K562 (cell line): ENCODE measurements at regions not wholly inside any gene's neighbourhood (a gene's known extent, or its start where the extent isn't known, plus 50 kb on each side); places are given as distances from the start of the nearest gene placed in this dataset.

Experiments
- CBFA2T2 ChIP-seq: fragments of 450-650 bp; conservative IDR thresholded peaks from 2 replicates; pipeline ENCODE4 v1.6.1; 2017; ENCODE audit warnings: mild to moderate bottlenecking
- HMGN3 ChIP-seq: IDR thresholded peaks from 2 replicates; pipeline ENCODE4 v1.6.1; 2011; ENCODE audit warnings: borderline replicate concordance, low read depth, mild to moderate bottlenecking, mixed read lengths, low read length; ENCODE audit not compliant: insufficient read length; ENCODE audit errors: extremely low read depth
- HNRNPLL ChIP-seq: fragments of 200-400 bp; formaldehyde crosslinking; IDR thresholded peaks from 2 replicates; pipeline ENCODE4 v1.6.1; 2017; ENCODE audit warnings: low read length, low read depth, mild to moderate bottlenecking; ENCODE audit not compliant: poor library complexity, severe bottlenecking
- IRF2 ChIP-seq: sonication (generic); formaldehyde crosslinking; IDR thresholded peaks from 2 replicates; pipeline ENCODE4 v1.8.1; 2022; ENCODE audit warnings: mild to moderate bottlenecking, missing genetic modification reagents
- KDM5B ChIP-seq: fragments of 200-600 bp; sonication (generic); IDR thresholded peaks from 2 replicates; pipeline ENCODE4 v1.6.1; 2012; ENCODE audit warnings: low read depth, mild to moderate bottlenecking, moderate library complexity, low read length, control low read depth, inconsistent platforms; ENCODE audit not compliant: insufficient replicate concordance
- NFRKB ChIP-seq: fragments of 450-650 bp; IDR thresholded peaks from 2 replicates; pipeline ENCODE4 v1.6.1; 2016; ENCODE audit warnings: low read depth
- NR3C1 ChIP-seq: sonication (generic); formaldehyde crosslinking; IDR thresholded peaks from 2 replicates; pipeline ENCODE4 v1.8.1; 2022; ENCODE audit warnings: missing genetic modification reagents
- RAD21 ChIP-seq, 2 experiments: fragments of 250-450 bp in 1 of 2; fragments of 450-650 bp in 1 of 2; sonication (Bioruptor Pico) in 1 of 2; formaldehyde crosslinking in 1 of 2; IDR thresholded peaks in 1 of 2; conservative IDR thresholded peaks in 1 of 2; 2 replicates each; pipeline versions ENCODE4 v1.4.0 to v1.8.0; 2020 to 2022; ENCODE audit warnings: mild to moderate bottlenecking in 2 of 2, moderate library complexity in 1 of 2
- SMARCC2 ChIP-seq: fragments of 450-650 bp; IDR thresholded peaks from 2 replicates; pipeline ENCODE4 v1.6.1; 2017; ENCODE audit warnings: antibody characterized with exemption, moderate library complexity, mild to moderate bottlenecking, low read depth
- TAL1 ChIP-seq: fragments of 450-650 bp; IDR thresholded peaks from 2 replicates; pipeline ENCODE4 v1.6.1; 2016; ENCODE audit warnings: mild to moderate bottlenecking
- TEAD4 ChIP-seq, 2 experiments: sonication (generic) in 1 of 2; formaldehyde crosslinking in 1 of 2; IDR thresholded peaks; 2 replicates each; pipeline versions ENCODE4 v1.6.1 to v1.8.0; 2012 to 2022; ENCODE audit warnings: borderline replicate concordance in 1 of 2, inconsistent platforms in 1 of 2, low read length in 1 of 2, mild to moderate bottlenecking in 1 of 2, missing genetic modification reagents in 1 of 2
- TF ChIP-seq, protein P1 (sequence below), 2 experiments: fragments of 450-650 bp; formaldehyde crosslinking in 1 of 2; IDR thresholded peaks; 2 replicates each; pipeline versions ENCODE4 v1.4.0 to v1.6.1; 2014 to 2020; ENCODE audit warnings: mild to moderate bottlenecking in 2 of 2, borderline replicate concordance in 1 of 2, low read depth in 1 of 2
- TF ChIP-seq, protein P2 (sequence below): fragments of 450-650 bp; formaldehyde crosslinking; IDR thresholded peaks from 2 replicates; pipeline ENCODE4 v1.4.0; 2020; ENCODE audit warnings: mild to moderate bottlenecking, moderate library complexity
- TF ChIP-seq, protein P3 (sequence below): fragments of 450-650 bp; IDR thresholded peaks from 2 replicates; pipeline ENCODE4 v1.6.1; 2016
- TF ChIP-seq, protein P4 (sequence below): sonication (generic); formaldehyde crosslinking; IDR thresholded peaks from 2 replicates; pipeline ENCODE4 v1.8.1; 2023; ENCODE audit warnings: mild to moderate bottlenecking, missing genetic modification reagents

DNA sequence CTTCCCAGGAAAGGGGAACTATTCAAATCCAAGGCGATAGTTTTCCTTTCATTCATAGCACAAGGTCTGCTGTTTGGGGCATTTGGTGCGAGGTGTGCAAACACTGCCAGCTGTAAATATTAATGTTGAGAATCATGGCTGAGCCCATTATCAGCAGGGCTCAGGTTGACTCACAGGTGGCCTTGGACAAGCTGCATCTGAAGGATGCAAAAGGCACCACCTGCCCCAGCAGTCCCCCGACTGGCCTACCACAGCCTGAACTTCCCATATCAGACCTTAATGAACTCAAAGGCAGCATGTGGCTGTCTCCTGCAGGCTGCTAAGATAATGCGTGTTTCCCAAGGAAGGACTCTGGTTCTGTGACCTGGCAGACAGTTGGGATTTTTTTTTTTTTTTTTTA, 93.3 kb upstream of the MAP1LC3B2 start (continued):
- TF ChIP-seq, protein P1, sequence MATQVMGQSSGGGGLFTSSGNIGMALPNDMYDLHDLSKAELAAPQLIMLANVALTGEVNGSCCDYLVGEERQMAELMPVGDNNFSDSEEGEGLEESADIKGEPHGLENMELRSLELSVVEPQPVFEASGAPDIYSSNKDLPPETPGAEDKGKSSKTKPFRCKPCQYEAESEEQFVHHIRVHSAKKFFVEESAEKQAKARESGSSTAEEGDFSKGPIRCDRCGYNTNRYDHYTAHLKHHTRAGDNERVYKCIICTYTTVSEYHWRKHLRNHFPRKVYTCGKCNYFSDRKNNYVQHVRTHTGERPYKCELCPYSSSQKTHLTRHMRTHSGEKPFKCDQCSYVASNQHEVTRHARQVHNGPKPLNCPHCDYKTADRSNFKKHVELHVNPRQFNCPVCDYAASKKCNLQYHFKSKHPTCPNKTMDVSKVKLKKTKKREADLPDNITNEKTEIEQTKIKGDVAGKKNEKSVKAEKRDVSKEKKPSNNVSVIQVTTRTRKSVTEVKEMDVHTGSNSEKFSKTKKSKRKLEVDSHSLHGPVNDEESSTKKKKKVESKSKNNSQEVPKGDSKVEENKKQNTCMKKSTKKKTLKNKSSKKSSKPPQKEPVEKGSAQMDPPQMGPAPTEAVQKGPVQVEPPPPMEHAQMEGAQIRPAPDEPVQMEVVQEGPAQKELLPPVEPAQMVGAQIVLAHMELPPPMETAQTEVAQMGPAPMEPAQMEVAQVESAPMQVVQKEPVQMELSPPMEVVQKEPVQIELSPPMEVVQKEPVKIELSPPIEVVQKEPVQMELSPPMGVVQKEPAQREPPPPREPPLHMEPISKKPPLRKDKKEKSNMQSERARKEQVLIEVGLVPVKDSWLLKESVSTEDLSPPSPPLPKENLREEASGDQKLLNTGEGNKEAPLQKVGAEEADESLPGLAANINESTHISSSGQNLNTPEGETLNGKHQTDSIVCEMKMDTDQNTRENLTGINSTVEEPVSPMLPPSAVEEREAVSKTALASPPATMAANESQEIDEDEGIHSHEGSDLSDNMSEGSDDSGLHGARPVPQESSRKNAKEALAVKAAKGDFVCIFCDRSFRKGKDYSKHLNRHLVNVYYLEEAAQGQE (IDR thresholded peaks at IDR 0.05; ENCODE audit: borderline replicate concordance) = no peak; the same call in 1 of the 2 replicates
- TF ChIP-seq, protein P1 (CRISPR knock-in tag; IDR thresholded peaks at IDR 0.05; ENCODE audit: low read depth) = no peak
- TF ChIP-seq RAD21 (CRISPR knock-in tag; conservative IDR thresholded peaks at IDR 0.05 in 1 of 2, IDR thresholded peaks at IDR 0.05 in 1 of 2) = peak in 1 of 2 experiments; percentile 21; a peak in 2 of 4 replicates
- no peak for TF ChIP-seq NFRKB
- TF ChIP-seq TAL1 = 0 out of 2 replicates have a peak, but pooled peaks have one; percentile 5
- peak; percentile 45 for TF ChIP-seq CBFA2T2
- no peak for TF ChIP-seq KDM5B
- TF ChIP-seq, protein P2, sequence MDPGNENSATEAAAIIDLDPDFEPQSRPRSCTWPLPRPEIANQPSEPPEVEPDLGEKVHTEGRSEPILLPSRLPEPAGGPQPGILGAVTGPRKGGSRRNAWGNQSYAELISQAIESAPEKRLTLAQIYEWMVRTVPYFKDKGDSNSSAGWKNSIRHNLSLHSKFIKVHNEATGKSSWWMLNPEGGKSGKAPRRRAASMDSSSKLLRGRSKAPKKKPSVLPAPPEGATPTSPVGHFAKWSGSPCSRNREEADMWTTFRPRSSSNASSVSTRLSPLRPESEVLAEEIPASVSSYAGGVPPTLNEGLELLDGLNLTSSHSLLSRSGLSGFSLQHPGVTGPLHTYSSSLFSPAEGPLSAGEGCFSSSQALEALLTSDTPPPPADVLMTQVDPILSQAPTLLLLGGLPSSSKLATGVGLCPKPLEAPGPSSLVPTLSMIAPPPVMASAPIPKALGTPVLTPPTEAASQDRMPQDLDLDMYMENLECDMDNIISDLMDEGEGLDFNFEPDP (CRISPR knock-in tag) = no peak
- no peak for TF ChIP-seq HMGN3
- no peak for TF ChIP-seq IRF2 (CRISPR knock-in tag)
- no peak for TF ChIP-seq NR3C1 (CRISPR knock-in tag)
- TF ChIP-seq, protein P3, sequence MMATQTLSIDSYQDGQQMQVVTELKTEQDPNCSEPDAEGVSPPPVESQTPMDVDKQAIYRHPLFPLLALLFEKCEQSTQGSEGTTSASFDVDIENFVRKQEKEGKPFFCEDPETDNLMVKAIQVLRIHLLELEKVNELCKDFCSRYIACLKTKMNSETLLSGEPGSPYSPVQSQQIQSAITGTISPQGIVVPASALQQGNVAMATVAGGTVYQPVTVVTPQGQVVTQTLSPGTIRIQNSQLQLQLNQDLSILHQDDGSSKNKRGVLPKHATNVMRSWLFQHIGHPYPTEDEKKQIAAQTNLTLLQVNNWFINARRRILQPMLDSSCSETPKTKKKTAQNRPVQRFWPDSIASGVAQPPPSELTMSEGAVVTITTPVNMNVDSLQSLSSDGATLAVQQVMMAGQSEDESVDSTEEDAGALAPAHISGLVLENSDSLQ = no peak
- TF ChIP-seq, protein P4, sequence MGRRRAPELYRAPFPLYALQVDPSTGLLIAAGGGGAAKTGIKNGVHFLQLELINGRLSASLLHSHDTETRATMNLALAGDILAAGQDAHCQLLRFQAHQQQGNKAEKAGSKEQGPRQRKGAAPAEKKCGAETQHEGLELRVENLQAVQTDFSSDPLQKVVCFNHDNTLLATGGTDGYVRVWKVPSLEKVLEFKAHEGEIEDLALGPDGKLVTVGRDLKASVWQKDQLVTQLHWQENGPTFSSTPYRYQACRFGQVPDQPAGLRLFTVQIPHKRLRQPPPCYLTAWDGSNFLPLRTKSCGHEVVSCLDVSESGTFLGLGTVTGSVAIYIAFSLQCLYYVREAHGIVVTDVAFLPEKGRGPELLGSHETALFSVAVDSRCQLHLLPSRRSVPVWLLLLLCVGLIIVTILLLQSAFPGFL (CRISPR knock-in tag) = no peak
- no peak for TF ChIP-seq HNRNPLL
- peak; percentile 16; the same call in 1 of the 2 replicates for TF ChIP-seq TEAD4 (IDR thresholded peaks at IDR 0.05; ENCODE audit: low read length)
- TF ChIP-seq TEAD4 (CRISPR knock-in tag; IDR thresholded peaks at IDR 0.05; ENCODE audit: borderline replicate concordance) = no peak
- no peak for TF ChIP-seq SMARCC2
